ENCODE measurements at regions not wholly inside any gene's neighbourhood (a gene's known extent, or its start where the extent isn't known, plus 50 kb on each side); places are given as distances from the start of the nearest gene placed in this dataset.
"Not testable (repeated sequence)": the region's sequence is repeated elsewhere in the genome, so short reads cannot be mapped to it uniquely, and the experiment has no call there.

DNA sequence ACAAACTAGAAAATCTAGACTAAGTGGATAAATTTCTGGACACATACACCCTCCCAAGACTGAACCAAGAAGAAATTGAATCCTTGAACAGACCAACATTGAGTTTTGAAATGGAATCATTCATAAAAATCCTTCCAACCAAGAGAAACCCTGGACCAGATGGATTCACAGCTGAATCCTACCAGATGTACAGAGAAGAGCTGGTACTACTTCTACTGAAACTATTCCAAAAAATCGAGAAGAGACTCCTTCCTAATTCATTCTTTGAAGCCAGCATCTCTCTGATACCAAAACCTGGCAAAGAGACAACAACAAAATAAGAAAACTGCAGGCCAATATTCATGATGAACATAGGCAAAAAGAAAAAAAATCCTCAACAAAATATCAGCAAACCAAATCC lies 227.4 kb downstream of the RPAP3 start:
- DNase-seq, result no peak

DNA sequence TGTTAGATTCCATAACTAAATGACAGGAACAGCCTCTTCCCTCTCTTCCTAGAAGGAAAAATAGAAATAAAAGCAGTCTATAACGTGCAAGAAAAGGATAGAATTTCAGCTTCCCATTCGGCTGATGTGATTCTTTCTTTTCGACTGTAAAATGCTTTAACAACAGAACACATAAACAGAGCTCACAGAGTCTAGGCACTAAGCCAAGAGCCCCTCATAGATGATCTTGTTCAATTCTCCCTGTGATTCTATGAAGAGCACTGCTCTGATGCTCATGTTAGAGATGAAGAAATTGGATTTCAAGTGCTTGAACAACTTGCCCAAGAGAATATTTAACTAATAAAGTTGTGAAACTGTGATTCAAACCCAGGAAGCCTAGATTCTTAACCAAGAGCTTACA lies 232.7 kb downstream of the RPAP3 start:
- DNase-seq, result no peak

DNA sequence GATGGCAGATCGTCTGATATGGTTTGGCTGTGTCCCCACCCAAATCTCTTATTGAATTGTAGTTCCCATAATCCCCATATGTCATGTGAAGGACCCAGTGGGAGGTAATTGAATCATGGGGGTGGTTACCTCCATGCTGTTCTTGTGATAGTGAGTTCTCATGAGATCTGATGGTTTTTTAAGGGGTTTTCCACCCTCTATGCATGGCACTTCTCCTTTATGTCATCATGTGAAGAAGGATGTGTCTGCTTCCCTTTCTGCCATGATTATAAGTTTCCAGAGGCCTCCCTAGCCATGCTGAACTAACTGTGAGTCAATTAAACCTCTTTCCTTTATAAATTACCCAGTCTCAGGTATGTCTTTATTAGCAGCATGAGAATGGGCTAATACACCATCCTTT lies 235.5 kb downstream of the RPAP3 start:
- not testable (repeated sequence) for DNase-seq

DNA sequence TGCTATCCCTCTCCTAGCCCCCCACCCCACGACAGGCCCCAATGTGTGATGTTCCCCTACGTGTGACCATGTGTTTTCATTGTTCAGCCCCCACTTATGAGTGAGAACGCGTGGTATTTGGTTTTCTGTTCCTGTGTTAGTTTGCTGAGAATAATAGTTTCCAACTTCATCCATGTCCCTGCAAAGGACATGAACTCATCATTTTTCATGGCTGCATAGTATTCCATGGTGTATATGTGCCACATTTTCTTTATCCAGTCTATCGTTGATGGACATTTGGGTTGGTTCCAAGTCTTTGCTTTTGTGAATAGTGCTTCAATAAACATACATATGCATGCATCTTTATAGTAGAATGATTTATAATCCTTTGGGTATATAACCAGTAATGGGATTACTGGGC lies 241.9 kb downstream of the RPAP3 start:
- not testable (repeated sequence) for DNase-seq

DNA sequence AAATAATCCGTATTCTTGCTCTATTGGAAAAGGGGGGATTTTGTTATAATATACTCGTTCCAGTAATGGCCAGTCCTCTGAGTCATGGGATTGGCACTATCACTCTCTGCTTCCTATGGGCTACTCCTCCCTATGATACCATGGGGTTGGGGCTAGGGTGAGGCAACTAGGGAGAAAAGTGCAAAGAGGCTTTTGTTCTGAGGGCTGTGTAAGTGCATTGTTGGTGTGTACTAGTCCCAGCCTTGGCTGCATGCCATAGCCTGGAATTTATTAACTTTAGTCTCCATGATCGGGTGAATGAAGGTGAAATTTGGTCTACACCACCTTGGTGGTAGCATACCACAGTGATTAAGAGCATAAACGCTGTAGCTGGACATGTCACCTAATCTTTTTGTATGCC lies 247.6 kb downstream of the RPAP3 start:
- no peak for DNase-seq

DNA sequence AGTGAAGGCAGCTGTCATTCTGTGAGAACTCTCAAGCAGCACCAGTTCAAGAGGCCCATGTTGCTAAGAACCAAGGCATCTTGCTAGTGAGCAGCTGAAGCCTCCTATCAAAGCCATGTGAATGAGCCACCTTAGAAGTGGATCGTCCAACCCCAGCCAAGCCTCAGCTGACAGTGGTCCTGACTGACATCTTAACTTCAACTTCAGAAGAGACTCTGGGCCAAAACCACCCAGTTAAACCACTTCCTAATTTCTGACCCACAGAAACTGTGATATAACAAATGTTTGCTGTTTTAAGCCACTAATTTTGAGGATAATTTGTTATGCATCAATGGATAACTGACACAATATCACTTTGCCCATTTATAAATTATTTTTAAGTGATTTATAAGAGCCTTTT lies 256.0 kb downstream of the RPAP3 start:
- DNase-seq, result no peak

DNA sequence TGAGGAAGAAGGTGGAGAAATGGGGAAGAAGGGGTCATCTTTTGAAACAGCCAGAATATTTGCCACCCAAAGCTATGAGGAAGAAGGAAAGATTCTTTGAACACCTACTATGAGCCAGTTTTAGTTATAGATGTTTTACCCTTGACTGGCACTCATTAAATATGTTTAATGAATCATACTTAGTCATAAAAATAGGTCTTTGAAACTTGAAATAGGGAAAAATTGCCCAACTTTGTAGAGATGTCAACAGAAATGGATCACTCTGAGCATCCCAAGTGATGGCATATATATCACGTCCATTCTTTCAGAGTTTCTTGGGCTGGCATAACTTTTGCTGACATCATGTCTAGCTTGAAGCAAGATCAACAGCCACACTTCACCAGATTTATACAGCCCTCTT lies 263.5 kb downstream of the RPAP3 start:
- no peak for DNase-seq

DNA sequence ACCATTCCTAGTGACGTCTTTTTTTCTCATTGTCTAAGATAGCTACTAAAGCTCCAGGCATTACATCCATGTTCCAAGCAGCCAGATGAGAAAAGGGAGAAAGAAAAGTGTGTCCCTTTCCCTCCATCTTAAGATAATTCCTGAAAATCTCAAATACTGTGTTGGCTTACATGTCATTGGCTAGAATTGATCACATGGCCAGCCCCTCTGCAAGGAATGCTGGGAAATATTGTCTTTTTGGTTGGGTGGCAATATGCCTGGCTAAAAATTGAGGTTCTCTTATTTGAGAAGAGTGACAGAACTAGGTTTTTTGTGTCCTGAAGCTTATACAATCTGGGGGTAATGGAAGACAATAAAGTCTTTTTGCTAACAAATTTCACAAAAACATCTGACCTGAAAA lies 264.3 kb downstream of the RPAP3 start:
- no peak for DNase-seq

DNA sequence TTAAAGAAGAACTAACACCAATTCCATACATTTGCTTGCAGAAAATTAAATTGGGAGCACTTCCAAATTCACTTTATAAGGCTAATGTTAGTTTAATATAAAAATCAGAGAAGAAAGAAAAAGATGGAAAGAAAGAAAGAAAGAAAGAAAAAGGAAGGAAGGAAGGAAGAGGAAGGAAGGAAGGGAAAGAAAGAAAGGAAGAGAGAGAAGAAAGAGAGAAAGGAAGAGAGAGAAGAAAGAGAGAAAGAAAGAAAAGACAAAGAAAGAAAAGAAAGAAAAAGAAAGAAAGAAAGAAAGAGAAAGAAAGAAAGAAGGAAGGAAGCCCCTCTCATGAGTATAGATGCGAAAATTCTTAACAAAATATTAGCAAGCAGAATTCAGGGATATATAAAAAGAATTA lies 267.7 kb downstream of the RPAP3 start:
- no peak for DNase-seq

DNA sequence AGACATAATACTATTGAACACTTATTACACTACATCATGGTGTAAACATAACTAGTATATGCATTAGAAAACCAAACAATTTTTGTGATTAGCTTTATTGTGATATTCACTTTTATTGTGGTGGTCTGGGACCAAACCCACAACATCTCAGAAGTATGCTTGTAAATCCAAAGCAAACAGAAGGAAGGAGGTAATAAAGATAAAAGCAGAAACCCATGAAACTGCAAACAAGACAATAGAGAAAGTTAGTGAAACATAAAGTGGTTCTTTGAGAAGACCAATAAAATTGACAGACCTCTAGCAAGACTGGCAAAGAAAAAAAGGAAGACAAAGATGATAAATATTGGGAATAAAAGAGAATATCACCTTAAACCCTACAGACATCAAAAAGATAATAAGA lies 268.3 kb downstream of the RPAP3 start:
- no peak for DNase-seq

DNA sequence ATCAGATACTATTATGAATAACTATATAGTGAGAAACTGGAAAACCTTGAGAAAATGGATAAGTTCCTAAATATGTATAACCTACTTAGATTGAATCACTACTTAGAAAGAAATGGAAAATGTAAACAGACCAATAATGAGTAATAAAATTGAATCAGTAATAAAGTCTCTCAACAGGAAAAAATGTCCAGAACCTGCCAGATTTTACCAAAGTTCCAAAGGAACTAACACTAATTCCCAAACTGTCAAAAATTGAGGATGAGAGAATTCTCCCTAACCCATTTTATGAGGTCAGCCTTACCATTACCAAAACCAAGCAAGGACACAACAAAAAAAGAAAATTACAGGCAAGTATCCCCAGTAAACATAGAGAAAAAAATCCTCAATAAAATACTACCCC lies 272.0 kb downstream of the RPAP3 start:
- DNase-seq, result peak; percentile 16

DNA sequence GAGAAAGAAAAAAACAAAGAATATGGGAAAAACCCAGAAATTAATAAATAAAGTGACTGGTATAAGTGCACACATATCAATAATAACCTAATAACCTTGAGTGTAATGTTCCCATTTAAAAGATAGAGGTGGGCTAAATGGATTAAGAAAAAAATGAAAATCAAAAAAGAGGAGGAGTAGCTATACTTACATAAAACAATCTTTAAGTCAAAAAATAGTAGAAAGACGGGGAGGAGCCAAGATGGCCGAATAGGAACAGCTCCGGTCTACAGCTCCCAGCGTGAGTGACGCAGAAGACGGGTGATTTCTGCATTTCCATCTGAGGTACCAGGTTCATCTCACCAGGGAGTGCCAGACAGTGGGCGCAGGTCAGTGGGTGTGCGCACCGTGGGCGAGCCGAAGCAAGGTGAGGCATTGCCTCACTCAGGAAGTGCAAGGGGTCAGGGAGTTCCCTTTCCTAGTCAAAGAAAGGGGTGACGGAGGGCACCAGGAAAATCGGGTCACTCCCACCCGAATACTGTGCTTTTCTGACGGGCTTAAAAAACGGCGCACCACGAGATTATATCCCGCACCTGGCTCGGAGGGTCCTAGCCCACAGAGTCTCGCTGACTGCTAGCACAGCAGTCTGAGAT lies 279.0 kb downstream of the RPAP3 start:
- not testable (repeated sequence) for DNase-seq

DNA sequence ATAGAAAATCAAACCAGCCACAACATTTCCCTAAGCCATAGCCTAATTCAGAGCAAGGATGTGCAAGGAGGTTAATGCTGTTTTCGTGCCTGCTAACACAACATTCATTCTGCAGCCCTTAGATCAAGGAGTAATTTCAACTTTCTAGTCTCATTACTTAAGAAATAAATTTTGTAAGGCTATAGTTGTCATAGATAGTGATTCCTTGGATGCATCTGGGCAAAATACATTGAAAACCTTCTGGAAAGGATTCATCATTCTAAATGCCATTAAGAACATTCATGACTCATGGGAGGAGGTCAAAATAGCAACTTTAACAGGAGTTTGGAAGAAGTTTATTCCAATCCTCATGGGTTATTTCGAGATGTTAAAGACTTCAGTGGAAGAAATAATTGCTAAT lies 283.2 kb downstream of the RPAP3 start:
- DNase-seq, result peak; percentile 67

DNA sequence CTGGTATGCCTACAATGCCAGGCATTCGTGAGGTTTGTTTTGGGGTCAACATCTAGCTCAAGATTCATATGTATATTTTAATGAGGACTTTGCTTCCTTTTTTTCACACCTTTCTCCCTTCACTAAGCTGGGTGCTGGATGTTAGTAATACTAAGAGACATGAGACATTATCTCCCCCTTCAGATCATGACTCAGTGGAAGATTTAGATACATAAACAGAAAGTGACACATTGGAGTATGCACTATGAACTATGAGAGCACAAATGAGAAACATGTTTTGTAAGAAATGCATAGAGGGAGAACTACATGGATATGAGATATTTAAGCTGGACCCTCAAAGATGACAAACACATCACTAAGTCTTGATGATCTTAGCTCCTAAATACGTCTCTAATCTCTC lies 286.3 kb downstream of the RPAP3 start:
- peak; percentile 46 for DNase-seq

DNA sequence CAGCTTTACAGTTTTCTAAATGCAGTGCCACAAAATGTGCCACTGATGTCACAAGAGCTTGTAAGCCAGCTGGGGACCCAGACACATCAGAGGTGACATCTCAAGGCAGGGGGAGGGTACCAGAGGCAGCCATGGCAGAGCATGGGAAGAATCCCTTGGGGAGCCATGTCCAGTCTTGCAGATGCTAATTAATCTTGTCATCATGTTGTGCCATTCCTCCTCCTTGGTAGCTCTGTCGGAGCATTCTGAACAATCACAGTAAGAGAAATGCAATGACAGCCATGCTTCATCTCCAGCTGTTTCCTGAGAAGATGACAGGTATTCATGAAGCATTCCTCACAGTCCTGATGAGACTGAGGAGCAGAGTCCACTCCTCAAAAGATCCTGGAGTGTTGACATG lies 287.9 kb downstream of the RPAP3 start:
- no peak for DNase-seq

DNA sequence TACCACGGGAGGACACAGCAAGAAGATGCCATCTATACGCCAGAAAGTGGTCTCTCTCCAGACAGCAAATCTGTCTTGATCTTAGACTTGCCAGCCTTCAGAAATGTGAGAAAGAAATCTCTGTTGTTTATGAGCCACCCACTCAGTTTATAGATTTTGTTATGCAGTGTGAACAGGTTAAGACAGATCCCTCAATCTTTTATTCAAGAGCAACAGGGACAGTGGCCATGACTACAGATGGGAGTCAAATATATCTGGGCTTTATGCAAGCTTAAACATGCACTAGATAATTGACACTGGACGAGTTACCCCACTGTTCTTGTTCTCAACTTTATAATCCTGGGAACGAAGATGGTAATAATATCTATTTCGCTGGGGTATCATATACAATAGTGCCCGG lies 288.7 kb downstream of the RPAP3 start:
- no peak for DNase-seq

DNA sequence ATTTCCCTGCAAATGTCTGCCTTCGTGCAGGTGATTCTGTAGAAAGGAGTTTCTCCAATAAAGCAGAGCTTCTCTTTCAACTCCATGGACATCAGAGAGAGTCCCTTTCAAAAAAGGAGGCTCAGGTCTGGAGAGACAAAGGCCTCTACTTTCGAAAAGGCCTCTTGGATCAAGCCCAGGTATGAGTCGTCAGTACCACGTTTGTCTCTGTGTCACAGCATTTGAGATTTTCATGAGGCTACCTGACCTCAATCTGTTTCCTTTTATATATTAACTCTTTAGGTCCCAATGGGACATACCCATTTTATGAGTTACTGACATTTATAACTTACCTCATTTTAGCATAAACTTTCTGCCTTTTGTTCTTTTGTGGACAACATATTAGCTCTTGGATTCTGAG lies 290.8 kb downstream of the RPAP3 start:
- no peak for DNase-seq

DNA sequence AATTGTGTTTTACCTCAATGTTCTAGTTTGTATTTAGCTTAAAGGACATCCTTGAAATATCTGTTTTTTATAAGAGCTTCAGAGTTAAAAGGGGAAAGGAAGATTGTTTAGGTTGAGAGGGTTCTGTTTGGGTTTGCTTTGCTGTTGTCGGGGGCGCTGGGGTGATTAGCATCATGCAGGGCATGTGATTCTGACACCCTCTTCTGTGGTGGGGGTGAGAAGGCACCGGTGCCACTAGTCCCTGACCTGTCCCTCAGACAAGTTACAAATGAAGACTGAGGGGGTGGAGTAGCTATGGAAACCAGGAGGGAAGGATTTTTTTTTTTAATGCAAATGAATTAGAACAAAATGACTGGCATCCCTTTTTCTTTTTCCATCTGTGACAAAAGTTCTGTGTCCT lies 291.3 kb downstream of the RPAP3 start:
- no peak for DNase-seq

DNA sequence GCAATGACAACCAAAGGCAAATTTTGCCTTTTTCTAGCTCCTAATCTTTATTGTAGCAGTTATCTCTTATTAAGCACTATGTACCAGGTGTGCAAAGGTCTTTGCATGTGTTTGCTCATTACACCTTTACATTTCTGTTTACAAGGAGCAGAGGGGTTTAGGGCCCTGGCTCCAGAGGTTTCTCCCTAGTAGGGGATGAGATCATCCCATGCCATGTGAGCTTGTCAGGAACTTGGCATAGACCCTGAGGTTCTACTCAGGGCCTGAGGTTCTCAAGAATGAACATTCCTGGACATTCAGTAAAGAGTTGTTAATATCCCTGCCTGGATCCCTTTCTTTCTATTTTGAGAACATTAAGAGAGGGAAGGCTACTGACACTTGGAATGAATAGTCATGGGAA lies 292.0 kb downstream of the RPAP3 start:
- peak; percentile 48 for DNase-seq

DNA sequence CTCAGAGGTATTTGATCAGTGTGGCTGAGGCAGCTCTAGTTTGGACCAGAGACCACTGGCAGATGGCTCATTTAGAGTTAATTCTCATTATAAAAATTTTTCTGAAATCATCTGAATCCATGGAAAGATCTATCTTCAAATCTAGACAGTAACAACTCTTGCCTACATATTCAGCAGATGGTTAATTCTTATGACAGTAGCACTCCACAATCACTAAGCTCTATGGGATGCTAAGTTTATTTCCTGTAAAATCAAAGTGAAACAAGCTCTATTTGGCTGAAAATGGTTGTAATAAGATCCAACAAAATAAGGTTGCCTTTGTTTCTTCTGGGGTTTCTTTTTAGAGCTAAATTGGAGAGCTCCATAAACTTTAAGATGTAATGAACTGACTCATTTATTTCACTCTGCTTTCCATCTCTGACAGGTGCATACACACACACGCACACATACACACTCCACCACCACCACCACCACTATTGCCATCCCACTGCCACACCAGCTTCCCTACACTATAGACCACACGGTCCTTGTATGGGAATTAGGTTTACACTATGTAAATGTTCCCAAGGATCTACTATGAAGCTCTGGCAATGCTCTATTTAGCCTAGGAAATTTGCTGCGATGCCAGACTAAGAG lies 293.1 kb downstream of the RPAP3 start:
- DNase-seq, result no peak

DNA sequence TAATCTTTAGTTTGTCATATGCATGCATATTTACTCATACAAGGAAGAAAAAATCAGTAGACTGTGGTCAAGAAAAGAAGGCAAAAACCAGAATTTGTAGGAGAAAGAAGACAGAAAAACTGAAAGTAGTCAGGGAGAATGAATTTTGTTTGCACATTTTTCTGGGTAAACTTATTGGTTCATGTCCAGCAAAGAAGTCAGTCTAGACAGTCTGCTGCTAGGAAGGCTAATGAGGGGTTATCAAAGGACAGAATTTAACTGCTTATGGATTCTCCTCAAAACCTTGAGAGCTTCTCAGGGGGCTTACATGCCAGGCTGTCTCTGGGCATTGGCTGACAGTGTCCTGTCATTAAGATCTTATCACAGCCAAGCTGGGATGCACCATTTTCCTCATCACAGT lies 293.9 kb downstream of the RPAP3 start:
- DNase-seq, result peak; percentile 51

DNA sequence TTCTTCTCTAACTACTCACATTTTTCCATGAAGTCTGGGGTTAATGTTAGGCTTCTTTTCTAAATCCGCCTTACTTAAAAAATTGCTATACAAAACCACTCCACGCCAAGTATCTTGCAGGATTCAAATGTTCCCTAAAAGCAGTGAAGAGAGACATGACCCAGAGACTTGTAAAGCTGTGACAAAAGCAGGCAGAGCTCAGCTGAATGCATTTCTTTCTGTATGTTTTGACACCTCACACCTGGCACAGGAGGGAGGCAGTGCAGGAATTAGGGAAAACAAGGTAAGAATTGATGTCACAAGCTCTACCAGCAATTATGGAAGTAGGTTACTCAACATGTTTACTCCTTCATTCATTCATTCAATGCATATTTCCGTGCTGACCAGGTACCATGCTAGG lies 295.0 kb downstream of the RPAP3 start:
- no peak for DNase-seq

DNA sequence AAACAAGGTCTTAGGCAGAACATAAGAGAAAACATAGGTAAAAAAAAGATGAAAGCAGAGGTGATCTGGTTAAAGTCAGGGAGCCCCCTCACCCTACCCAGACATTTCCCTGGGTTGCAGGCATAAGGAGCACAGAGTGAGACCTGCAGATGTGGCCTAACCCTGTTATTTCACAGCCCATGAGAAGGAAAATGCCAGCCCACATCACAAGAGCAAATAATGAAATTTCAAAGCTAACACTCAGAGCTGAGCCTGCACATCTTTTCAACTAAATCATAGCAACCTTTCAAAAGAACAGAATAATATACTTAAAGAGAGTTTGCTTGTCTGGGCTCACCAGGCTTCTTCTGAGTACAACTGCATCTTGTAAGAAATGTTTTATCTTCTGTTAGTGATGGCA lies 295.4 kb downstream of the RPAP3 start:
- no peak for DNase-seq

DNA sequence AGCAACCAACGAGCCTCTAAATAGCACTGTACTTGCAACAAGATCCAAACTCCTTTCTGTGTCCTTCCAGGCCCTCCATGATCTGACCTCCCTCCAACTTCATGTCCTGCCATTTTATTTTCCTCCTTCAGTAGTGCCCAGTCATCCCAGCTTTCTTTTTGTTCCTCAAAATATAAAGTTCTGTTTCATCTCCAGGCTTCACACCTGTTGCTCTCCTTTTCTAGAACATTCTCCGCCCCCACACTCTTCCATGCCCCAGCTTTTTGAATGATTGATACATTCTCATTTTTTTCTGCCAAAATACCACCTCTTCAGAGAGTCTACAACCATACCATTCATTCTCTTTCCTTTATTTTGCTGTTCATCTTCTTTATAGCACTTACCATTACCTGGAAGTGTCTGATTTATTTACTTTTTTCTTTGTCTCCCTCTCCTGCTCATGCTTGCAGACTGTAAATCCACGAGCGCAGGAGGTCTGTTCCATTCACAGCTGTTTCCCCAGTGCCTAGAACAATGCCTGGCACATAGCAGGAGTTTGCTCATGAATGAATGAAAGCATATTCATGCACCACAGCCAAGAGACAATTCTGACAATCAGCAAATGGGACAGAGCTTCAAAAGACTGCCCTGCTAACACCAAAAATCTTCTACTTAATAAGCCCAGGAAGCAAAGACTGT lies 296.4 kb downstream of the RPAP3 start:
- no peak for DNase-seq

All from fibroblast of upper back skin (primary cell).